Astrocyte of the cerebellum (primary cell): ENCODE measurements at regions not wholly inside any gene's neighbourhood (a gene's known extent, or its start where the extent isn't known, plus 50 kb on each side); places are given as distances from the start of the nearest gene placed in this dataset.

Experiments used
- DNase-seq: peaks from one replicate; pipeline ENCODE4 v3.0.0-alpha.2; 2011; ENCODE audit warnings: low read depth
- H3K4me3 ChIP-seq: 2 replicates; pipeline ENCODE4 v1.5.1; 2011; ENCODE audit warnings: mild to moderate bottlenecking, low read depth, low read length, moderate library complexity
- CTCF ChIP-seq: IDR thresholded peaks from 2 replicates; pipeline ENCODE4 v1.5.1; 2012; ENCODE audit warnings: low read length, low read depth, moderate library complexity, mild to moderate bottlenecking; ENCODE audit errors: missing control alignments
- in situ Hi-C: cut with HindIII; loops from 2 replicates; pipeline ENCODE4 v1.10.0; 2017; ENCODE audit warnings: low sequenced_read_pairs

DNA sequence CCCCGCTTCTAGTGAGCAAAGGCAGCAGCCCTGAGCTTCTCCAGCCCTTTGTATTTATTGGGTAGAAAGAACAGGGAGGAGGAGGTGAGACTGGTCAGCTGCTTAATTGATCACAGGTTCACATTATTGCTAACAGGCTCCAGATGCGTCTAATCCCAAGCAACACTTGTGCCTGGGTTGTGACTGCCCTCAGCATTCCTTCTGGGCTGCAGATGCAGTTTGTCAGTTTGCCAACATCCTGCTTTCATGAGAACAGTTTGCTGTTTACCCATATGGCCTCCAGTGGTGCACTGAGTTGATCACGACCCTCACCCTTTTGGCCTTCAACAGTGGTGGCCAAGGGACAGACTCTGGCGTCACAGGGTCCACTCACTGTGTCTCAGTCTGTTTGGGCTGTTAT is 159.5 kb upstream of the ZNF516 start:
- TF ChIP-seq CTCF, result no peak
- DNase-seq, result no peak
- in situ Hi-C loops, result no loop called here
- H3K4me3 ChIP-seq, result no peak overlapping the region

DNA sequence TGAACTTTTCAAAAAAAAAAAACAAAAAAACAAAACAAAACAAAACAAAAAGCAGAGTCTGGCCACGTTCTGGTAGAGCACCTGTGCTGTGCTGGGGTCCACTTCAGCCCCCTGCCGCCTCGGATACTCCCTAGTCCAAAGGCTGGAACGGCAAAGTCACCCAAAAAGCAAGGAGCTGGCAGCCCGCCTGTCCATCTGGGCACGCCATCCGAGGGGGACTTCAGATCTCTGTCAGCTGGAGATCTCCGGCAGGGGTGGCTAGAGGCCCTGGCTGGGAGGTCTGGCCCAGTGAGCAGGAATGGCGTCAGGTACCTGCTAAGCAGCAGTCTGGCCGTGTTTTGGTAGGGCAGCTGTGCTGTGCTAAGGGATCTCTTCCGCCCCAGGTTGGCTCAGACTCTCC is 152.3 kb upstream of the ZNF516 start:
- DNase-seq, result no peak
- in situ Hi-C loops, result no loop called here
- no peak overlapping the region for H3K4me3 ChIP-seq
- no peak for TF ChIP-seq CTCF

- in situ Hi-C loops, result no loop called here
- no peak for DNase-seq
- TF ChIP-seq CTCF, result no peak
- H3K4me3 ChIP-seq, result no peak overlapping the region
These were observed 149.5 kb upstream of the ZNF516 start for GRCh38 chr18:76644580-76644979.

DNA sequence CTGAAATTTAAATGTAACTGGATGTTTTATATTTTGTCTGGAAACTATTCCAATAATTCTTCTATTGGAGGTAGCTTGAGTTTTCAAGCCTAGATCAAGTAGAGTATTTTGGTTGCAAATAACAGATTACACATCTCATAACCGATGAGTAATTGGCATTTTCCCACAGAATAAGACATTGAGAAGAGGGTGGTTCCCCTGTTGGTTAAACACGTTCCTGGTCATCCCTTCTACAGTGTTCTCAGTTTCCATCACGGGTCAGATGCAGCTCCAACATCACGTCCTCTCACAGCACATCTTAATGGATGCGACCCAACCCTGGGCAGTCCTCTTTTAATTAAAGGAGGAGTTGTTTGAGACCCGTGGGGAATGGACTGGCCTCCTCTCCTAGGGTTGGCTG is 149.0 kb upstream of the ZNF516 start:
- no peak overlapping the region for H3K4me3 ChIP-seq
- DNase-seq, result no peak
- in situ Hi-C loops, result no loop called here
- TF ChIP-seq CTCF, result no peak

GRCh38 chr18:76643199-76643598 is 148.2 kb upstream of the ZNF516 start:
- in situ Hi-C loops, result no loop called here
- DNase-seq, result no peak
- no peak overlapping the region for H3K4me3 ChIP-seq
- TF ChIP-seq CTCF, result no peak

DNA sequence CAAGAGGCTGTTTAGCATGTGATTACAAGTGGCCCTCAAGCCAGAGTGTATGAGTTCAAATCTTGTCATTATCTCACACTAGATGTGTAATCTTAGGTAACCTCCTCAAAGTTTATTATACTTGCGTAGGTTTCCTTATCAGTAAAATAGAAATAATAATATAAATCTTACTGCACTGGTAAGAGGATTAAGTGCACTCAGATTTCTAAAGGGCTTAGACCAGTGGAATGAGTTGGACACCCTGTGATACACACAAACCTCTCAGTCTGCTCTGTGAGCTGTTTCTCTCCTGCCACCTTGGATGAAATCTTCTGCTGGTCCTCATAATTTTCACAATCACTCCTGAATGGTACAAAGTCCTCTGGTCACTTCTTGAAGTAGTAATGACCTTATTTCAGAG is 145.4 kb upstream of the ZNF516 start:
- TF ChIP-seq CTCF, result no peak
- in situ Hi-C loops, result no loop called here
- DNase-seq, result no peak
- H3K4me3 ChIP-seq, result no peak overlapping the region

DNA sequence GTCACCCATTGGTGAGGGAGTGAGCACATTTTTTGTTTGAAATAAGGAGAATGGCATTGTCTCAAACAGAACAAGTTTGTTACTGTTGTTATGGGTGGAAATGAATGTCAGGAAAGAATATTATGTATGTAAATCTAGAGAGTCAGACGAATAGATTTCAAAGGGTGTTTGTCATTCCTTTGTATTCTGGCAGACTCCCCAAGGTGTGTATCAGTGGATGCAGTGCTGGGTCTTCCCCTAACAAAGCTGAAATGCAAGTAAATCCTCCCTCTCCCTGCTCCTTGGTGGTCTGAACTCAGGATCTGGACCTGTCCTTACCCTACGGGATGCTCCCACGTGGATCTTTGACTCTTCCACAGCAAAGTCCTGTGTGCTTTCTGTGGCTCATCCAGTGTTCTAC is 139.5 kb upstream of the ZNF516 start:
- in situ Hi-C loops, result no loop called here
- DNase-seq, result no peak
- no peak overlapping the region for H3K4me3 ChIP-seq
- no peak for TF ChIP-seq CTCF
